ENCODE measurements at regions not wholly inside any gene's neighbourhood (a gene's known extent, or its start where the extent isn't known, plus 50 kb on each side); places are given as distances from the start of the nearest gene placed in this dataset.
A peak's percentile ranks its signal among the peaks of the same experiment; 100 is the strongest.

- no peak for DNase-seq (ENCODE audit: low spot score)
Observed at GRCh38 chr5:124466011-124466410, 280.4 kb downstream of the ZNF608 start.

DNA sequence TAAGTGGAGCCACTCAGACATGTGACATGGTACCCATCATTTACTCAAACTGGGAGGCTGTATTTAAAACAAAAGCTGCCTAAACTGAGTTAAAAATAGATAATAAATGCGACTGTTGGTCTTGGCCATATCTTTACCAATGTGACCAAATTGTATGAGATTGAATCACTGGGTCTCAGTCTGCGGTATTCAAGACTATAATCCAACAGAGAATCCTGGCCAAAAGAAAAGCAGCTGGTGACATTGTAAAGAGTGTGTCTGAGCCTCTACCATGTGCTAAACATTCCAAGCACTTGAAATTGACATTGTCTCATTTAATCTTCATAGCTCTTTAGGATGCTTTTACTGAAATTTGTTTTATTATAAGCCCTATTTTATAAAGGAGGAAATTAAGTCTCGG lies 282.6 kb downstream of the ZNF608 start:
- no peak for DNase-seq (ENCODE audit: low spot score)

- no peak for DNase-seq (ENCODE audit: low spot score)
Observed at GRCh38 chr5:124462751-124463150, 283.7 kb downstream of the ZNF608 start.

DNA sequence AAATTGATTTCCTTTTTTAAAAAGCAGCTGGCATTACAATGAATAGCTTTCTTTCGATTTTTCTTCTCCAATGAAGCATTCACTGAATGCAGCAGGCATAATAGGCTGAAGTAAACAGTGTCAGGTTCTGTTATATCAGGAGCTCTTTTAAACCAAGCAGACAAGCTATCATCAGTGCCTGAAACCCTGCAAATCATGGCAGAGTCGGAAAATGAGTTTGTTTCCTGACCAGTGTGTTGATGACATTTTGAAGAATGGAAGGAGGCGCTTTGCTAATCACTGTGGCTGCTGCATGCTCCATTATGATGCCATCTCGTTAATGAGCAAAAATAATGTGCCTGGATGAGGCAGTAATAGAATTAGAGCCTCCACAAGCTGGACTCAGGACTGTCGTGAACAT lies 284.5 kb downstream of the ZNF608 start:
- DNase-seq (ENCODE audit: low spot score), result no peak

- no peak for DNase-seq (ENCODE audit: low spot score)
Observed at GRCh38 chr5:124461157-124461556, 285.3 kb downstream of the ZNF608 start.

DNA sequence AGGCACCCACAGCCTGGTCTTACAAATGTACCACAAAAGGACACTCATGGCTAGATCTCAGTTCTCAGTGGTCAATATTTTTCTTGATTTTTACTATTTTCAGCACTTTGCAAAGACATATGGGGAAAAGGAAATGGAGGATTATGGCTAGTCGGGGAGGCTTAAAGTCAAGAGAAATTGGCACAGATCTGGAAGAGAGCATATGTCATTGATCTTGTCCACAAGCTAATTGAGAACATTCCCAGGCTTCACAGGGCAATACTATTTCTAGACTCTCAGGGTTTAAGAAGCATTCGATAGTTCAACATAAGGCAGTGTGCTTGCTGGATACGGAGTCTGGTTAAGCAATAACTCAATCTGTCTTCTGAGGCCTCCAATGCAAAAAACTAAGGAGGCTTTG lies 285.8 kb downstream of the ZNF608 start:
- no peak for DNase-seq (ENCODE audit: low spot score)

GRCh38 chr5:124459984-124460383 lies 286.5 kb downstream of the ZNF608 start:
- DNase-seq (ENCODE audit: low spot score), result no peak

DNA sequence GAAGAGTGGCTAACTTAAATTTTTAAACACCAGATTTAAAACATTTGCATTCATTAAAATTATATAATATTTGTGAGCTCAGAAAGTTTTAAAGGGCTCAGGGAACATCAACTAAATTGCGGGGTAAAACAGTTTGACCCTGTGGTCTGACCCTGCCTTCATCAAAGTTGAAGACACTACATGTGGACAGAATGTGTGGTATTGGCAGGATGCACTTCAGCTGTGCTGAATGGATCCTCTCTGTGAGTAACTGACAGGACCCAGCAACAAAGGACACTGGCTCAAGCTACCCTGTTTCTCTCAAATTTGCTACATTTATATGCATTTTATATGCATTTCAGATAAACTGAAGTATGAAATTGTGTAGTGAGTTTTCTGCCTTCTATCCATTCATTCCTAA lies 288.5 kb downstream of the ZNF608 start:
- no peak for DNase-seq (ENCODE audit: low spot score)

- DNase-seq (ENCODE audit: low spot score), result no peak
Observed at GRCh38 chr5:124457101-124457500, 289.3 kb downstream of the ZNF608 start.

GRCh38 chr5:124456249-124456648 lies 290.2 kb downstream of the ZNF608 start:
- no peak for DNase-seq (ENCODE audit: low spot score)

GRCh38 chr5:124454081-124454480 lies 292.4 kb downstream of the ZNF608 start:
- DNase-seq (ENCODE audit: low spot score), result no peak

- DNase-seq (ENCODE audit: low spot score), result peak; percentile 22
Observed at GRCh38 chr5:124453221-124454051, 293.0 kb downstream of the ZNF608 start.

- no peak for DNase-seq (ENCODE audit: low spot score)
Observed at GRCh38 chr5:124452412-124452811, 294.0 kb downstream of the ZNF608 start.

GRCh38 chr5:124451721-124452383 lies 294.6 kb downstream of the ZNF608 start:
- no peak for DNase-seq (ENCODE audit: low spot score)

GRCh38 chr5:124446120-124446519 lies 300.3 kb downstream of the ZNF608 start:
- no peak for DNase-seq (ENCODE audit: low spot score)

- no peak for DNase-seq (ENCODE audit: low spot score)
Observed at GRCh38 chr5:124445070-124445619, 301.3 kb downstream of the ZNF608 start.

- DNase-seq (ENCODE audit: low spot score), result no peak
Observed at GRCh38 chr5:124444147-124444775, 302.2 kb downstream of the ZNF608 start.

DNA sequence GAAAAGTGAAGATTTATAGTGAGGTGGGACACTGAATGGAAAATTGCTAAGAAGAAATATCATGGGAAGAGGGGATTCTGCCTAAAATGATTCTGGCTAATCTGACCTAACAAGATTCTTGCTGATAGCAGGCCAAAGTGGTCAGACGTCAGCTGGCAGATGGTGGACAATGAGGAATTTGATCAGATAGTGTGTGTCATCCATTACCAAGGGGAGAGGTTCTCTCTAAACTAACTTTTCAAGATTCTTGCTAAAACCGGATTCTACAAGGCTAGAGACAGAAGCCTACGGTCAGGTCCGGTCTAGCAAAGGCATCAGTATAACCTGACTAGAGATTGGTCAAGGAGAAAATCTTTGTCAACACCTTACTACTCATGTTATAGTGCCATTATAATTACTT lies 306.0 kb downstream of the ZNF608 start:
- DNase-seq (ENCODE audit: low spot score), result no peak

- DNase-seq (ENCODE audit: low spot score), result no peak
Observed at GRCh38 chr5:124439609-124440008, 306.8 kb downstream of the ZNF608 start.

DNA sequence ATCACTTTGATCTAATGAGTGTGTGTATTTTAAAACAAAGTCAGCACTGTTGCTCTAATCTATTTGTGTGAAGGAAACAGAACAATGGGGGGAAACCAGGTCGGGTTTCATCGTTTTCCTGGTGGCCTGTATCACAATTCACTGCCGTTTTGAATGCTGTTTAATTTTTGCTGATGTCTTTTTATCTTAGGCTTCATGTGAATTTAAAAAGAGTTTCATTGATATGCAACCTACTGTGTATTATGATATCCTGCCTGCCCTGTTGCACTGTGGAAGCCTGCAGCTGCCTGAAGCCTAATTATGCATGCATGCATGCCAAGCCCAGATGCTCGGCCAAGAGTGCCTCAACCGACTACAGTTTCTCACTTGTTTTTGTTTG lies 307.5 kb downstream of the ZNF608 start:
- no peak for DNase-seq (ENCODE audit: low spot score)

DNA sequence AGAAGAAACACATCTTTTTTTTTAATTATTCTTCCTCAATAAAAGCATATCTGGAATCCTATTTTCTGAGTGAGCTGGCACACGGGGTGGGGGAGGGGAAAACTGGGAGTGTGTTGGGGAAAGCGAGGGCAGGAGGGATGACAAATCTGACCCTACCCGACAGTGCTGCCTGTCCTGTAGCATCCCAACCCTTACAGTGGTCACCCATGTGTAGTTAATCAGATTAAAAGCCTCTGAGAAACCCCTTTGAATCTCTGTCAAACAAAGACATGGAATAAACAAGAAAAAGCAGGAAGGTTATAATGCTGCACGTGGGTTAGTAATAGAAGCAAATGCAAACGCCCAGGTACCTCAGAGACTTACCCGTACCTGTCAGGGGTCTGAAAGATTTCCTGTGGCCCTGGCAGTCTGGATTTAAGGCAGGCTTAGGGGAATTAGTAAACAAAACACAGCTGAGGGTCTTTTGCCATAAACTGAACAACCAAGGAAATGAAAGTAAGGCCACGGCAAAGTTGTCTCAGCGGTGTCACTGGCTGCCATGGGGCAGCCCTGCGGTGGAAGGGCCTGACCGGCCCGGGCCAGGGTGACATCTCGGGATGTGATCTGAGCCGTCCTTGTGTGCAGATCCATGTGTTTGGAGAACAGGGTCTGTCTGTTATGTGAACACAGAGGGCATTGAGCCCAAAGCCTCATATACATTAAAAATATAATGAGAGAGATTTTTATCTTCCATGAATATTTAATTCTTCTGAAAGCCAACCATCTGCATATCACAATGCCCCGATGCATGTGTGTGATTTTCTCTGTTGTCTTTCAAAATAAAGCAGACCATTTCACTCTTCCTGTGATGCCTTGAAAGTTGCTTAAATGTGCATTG lies 308.2 kb downstream of the ZNF608 start:
- no peak for DNase-seq (ENCODE audit: low spot score)

DNA sequence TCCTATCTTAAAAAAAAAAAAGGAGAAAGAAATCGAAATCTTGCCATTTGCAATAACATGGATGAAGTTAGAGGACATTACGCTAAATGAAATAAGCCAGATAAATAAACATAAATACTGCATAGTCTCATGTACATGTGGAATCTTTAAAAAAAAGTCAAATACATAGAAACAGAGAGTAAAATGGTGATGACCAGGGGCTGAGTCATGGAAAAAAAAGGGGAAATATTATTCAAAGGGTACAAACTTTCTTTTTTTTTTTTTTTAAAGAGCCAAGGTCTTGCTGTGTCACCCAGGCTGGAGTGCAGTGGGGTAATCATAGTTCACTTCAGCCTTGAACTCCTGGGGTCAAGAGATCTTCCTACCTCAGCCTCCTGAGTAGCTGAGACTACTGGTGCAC lies 310.1 kb downstream of the ZNF608 start:
- DNase-seq (ENCODE audit: low spot score), result no peak
